RCC 7860 (cell line): ENCODE measurements at regions not wholly inside any gene's neighbourhood (a gene's known extent, or its start where the extent isn't known, plus 50 kb on each side); places are given as distances from the start of the nearest gene placed in this dataset.

Source experiments
- DNase-seq: peaks from one replicate; pipeline ENCODE4 v3.0.0-alpha.2; 2015; ENCODE audit warnings: low spot score
- FAIRE-seq: peaks from 2 replicates; lab custom pipeline; 2012; peaks lifted over from hg19 to GRCh38; lab: Jason Lieb, UNC

GRCh38 chr1:181417915-181418314 is 65.4 kb upstream of the CACNA1E start:
- no peak for FAIRE-seq

GRCh38 chr1:181423301-181423918 is 59.9 kb upstream of the CACNA1E start:
- no peak for DNase-seq
- FAIRE-seq: no peak

More at GRCh38 chr1:181417915-181418314, 65.4 kb upstream of the CACNA1E start:
- no peak for DNase-seq

GRCh38 chr1:181424786-181425403 is 58.4 kb upstream of the CACNA1E start:
- DNase-seq (peak; percentile 50), FAIRE-seq (peak; percentile 55)

GRCh38 chr1:181425566-181425965 is 57.8 kb upstream of the CACNA1E start:
- FAIRE-seq (no peak), DNase-seq (no peak)

- no peak for FAIRE-seq
Measured at GRCh38 chr1:181429462-181429861, 53.9 kb upstream of the CACNA1E start.

GRCh38 chr1:181430015-181430885 is 53.1 kb upstream of the CACNA1E start:
- DNase-seq (no peak), FAIRE-seq (no peak)

More at GRCh38 chr1:181429462-181429861, 53.9 kb upstream of the CACNA1E start:
- DNase-seq: no peak
